ENCODE measurements at regions not wholly inside any gene's neighbourhood (a gene's known extent, or its start where the extent isn't known, plus 50 kb on each side); places are given as distances from the start of the nearest gene placed in this dataset.

DNA sequence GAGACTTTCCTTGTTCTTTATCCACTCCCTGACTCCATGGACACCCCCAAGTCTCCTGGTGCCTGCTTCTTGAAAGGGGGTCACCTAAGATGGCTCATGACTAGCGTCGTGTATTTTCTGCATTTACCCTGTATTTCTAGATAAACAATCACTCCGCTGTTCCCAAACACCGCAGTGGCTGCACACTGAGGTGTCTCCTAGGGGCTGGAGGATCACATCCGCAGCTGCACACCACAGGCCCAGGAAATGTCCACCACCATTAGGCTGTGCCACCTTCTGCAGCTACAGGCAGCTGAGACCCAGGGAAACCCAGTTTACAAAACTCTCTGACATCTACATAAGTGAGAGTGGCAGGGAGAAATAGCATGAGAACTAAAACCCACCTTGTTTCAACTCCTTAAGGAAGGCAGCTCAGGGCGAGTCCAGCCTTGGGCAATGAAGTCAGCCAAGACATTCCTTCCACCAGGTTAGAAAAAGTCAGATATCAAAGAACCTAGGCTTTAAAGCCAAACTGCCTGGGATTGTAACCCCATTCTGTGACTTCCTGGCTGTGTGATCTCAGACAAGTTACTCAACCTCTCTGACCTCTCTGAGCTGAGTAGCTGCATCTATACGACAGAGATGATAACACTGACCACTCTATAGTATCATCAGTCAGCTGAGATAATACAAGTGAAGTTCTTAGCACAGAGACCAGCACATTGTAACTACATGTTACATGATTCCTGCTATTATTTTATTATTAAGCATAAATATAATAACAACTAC lies 102.2 kb downstream of the SNX5 start:
- Histone ChIP-seq H3K27me3 (replicated peaks in 1 of 4; ENCODE audit: control insufficient read depth in 3 of 4, extremely low read depth in 1 of 4, insufficient read depth in 3 of 4, low read length in 3 of 4) (no peaks in the 10 kb centered on the region), H4K8ac (ENCODE audit: extremely low read depth, insufficient read depth, low read length) (no peak overlapping the region), H3K23ac (ENCODE audit: insufficient read length) (no peak overlapping the region), H2BK20ac (ENCODE audit: low read length) (peak overlapping the region; percentile 92; the same call in 1 of the 2 replicates), H3K23me2 (ENCODE audit: low read depth, low read length) (no peaks in the 10 kb centered on the region), H3K9me3 (ENCODE audit: insufficient read depth in 2 of 2, low read depth in 1 of 2, low read length in 1 of 2) (no peaks in the 10 kb centered on the region), H4K20me1 (replicated peaks in 1 of 2; ENCODE audit: control insufficient read depth in 1 of 2, insufficient read depth in 2 of 2, low read length in 2 of 2) (no peaks in the 10 kb centered on the region), H3K4me3 (ENCODE audit: extremely low read depth in 1 of 4, insufficient read depth in 2 of 4, low read depth in 3 of 4, low read length in 4 of 4) (no peak overlapping the region), H3K36me3 (ENCODE audit: control insufficient read depth in 2 of 4, insufficient read depth in 4 of 4, low read length in 3 of 4) (no peaks in the 10 kb centered on the region), H2BK12ac (ENCODE audit: low read depth, low read length) (peak overlapping the region; percentile 85; the same call in 1 of the 2 replicates), H3K4ac (replicated peaks; ENCODE audit: insufficient read length, low read depth, low read length) (no peak overlapping the region), H3K79me1 (ENCODE audit: low read depth, low read length) (no peaks in the 10 kb centered on the region), H4K91ac (replicated peaks; ENCODE audit: insufficient read length, low read length) (peak overlapping the region; percentile 78), H2BK15ac (ENCODE audit: low read length) (peak overlapping the region; percentile 93; the same call in 1 of the 2 replicates), H3K27ac (ENCODE audit: low read depth, low read length) (no peak overlapping the region), H3K14ac (ENCODE audit: insufficient read length) (no peak overlapping the region), H2BK120ac (replicated peaks; ENCODE audit: low read depth, low read length) (no peak overlapping the region), H3K4me1 (replicated peaks in 1 of 4; ENCODE audit: control insufficient read depth in 3 of 4, insufficient read depth in 4 of 4, low read length in 3 of 4) (peaks cover 6 to 18% (median 12%) of the 10 kb centered on the region in 4 experiments; a peak in 5 of 7 replicates), H3K9ac (replicated peaks in 1 of 4; ENCODE audit: extremely low read depth in 1 of 4, low read depth in 3 of 4, low read length in 3 of 4) (no peak overlapping the region), H2BK5ac (ENCODE audit: low read depth, low read length) (peak overlapping the region; percentile 60; the same call in 1 of the 2 replicates), H2AK5ac (ENCODE audit: low read depth, low read length) (peak overlapping the region; percentile 16; the same call in 1 of the 2 replicates), H3K56ac (replicated peaks; ENCODE audit: insufficient read length, low read depth, low read length) (no peak overlapping the region), H4K5ac (ENCODE audit: insufficient read length, low read depth, low read length) (no peak overlapping the region), H2AFZ (ENCODE audit: low read length) (no peak overlapping the region), H3K18ac (ENCODE audit: extremely low read depth, low read length) (no peak overlapping the region), H3K79me2 (ENCODE audit: control insufficient read depth in 1 of 2, insufficient read depth in 2 of 2, low read length in 2 of 2) (no peaks in the 10 kb centered on the region), H3K4me2 (ENCODE audit: insufficient read depth in 1 of 2, low read depth in 2 of 2, low read length in 2 of 2) (no peak overlapping the region)
- CTCF ChIA-PET (ENCODE audit: partially characterized antibody): interaction anchor here (0.6 to 4.2 kb wide), 15 partner anchors 11 to 514 kb away, joined by 3 to 24 read pairs (median 3); partner anchors contain the start of gene RRBP1
- FAIRE-seq: no peak
- 94% methylated on average over 7 of the region's 7 CpGs; no CpG with 5 or more reads in 1 of the 2 experiments for WGBS, 2 experiments (ENCODE audit: extremely low coverage in 1 of 2, insufficient coverage in 1 of 2, insufficient read length in 1 of 2, insufficient replicate concordance in 2 of 2, low coverage in 1 of 2, low lambda C conversion rate in 2 of 2, missing lambda C conversion rate in 1 of 2)
- POLR2A ChIA-PET (ENCODE audit: partially characterized antibody): interaction anchor here (0.5 to 2.4 kb wide), 2 partner anchors 9 to 212 kb away, joined by 3 to 6 read pairs; no protein-coding TSS in a partner anchor
- no peak for DNase-seq (ENCODE audit: low read depth in 1 of 2, low spot score in 2 of 2)
- no peak for TF ChIP-seq CBX8 (IDR thresholded peaks at IDR 0.05; ENCODE audit: borderline replicate concordance, low read depth, low read length)
- TF ChIP-seq POLR2AphosphoS5 (IDR thresholded peaks at IDR 0.05; ENCODE audit: low read depth, low read length): no peak
- TF ChIP-seq SRF (IDR thresholded peaks at IDR 0.05; ENCODE audit: low read depth, low read length): no peak
- TF ChIP-seq PHF8 (conservative IDR thresholded peaks at IDR 0.05; ENCODE audit: low read depth, low read length): no peak
- TF ChIP-seq, protein P1, sequence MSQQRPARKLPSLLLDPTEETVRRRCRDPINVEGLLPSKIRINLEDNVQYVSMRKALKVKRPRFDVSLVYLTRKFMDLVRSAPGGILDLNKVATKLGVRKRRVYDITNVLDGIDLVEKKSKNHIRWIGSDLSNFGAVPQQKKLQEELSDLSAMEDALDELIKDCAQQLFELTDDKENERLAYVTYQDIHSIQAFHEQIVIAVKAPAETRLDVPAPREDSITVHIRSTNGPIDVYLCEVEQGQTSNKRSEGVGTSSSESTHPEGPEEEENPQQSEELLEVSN (IDR thresholded peaks at IDR 0.05): no peak
- TF ChIP-seq CHD1 (IDR thresholded peaks at IDR 0.05; ENCODE audit: low read depth, low read length): no peak
- TF ChIP-seq GTF2F1 (IDR thresholded peaks at IDR 0.05; ENCODE audit: borderline replicate concordance, low read depth, low read length): no peak
- no peak for TF ChIP-seq RXRA (IDR thresholded peaks at IDR 0.05; ENCODE audit: insufficient read depth, low read depth, low read length)
- no peak for TF ChIP-seq TEAD4 (IDR thresholded peaks at IDR 0.05; ENCODE audit: low read depth, low read length)
- no peak for TF ChIP-seq EP300 (IDR thresholded peaks at IDR 0.05; ENCODE audit: borderline replicate concordance in 1 of 2, low read depth in 2 of 2, low read length in 2 of 2)
- no peak for TF ChIP-seq HDAC6 (IDR thresholded peaks at IDR 0.05; ENCODE audit: low read depth, low read length)

Data from H1 (cell line).